ENCODE measurements at regions not wholly inside any gene's neighbourhood (a gene's known extent, or its start where the extent isn't known, plus 50 kb on each side); places are given as distances from the start of the nearest gene placed in this dataset.

- H3K4me2 ChIP-seq, result no peak overlapping the region
- no peak overlapping the region for H2AFZ ChIP-seq (ENCODE audit: low read depth)
- no peak overlapping the region for H3K9ac ChIP-seq
- H3K79me2 ChIP-seq (ENCODE audit: insufficient read depth, low read depth), result no peaks in the 10 kb centered on the region
- TF ChIP-seq CTCF (conservative IDR thresholded peaks at IDR 0.05; ENCODE audit: low read depth, low read length), result no peak
- H3K27ac ChIP-seq, result no peak overlapping the region
- no peak overlapping the region for H3K4me3 ChIP-seq (IDR thresholded peaks at IDR 0.05; ENCODE audit: insufficient read depth, low read depth, low read length)
- no peaks in the 10 kb centered on the region for H3K27me3 ChIP-seq (ENCODE audit: insufficient read depth, low read depth)
- no peaks in the 10 kb centered on the region for H4K20me1 ChIP-seq (ENCODE audit: insufficient read depth)
- H3K36me3 ChIP-seq (ENCODE audit: insufficient read depth), result no peaks in the 10 kb centered on the region
- no peaks in the 10 kb centered on the region for H3K4me1 ChIP-seq (ENCODE audit: low read depth, poor library complexity, severe bottlenecking)
These were observed 147.4 kb downstream of the BBOX1 start for GRCh38 chr11:27187848-27188621.

- H3K79me2 ChIP-seq (ENCODE audit: insufficient read depth, low read depth), result no peaks in the 10 kb centered on the region
- no peak overlapping the region for H3K4me2 ChIP-seq
- H3K27me3 ChIP-seq (ENCODE audit: insufficient read depth, low read depth), result no peaks in the 10 kb centered on the region
- H3K4me1 ChIP-seq (ENCODE audit: low read depth, poor library complexity, severe bottlenecking), result no peaks in the 10 kb centered on the region
- no peak overlapping the region for H3K27ac ChIP-seq
- H4K20me1 ChIP-seq (ENCODE audit: insufficient read depth), result no peaks in the 10 kb centered on the region
- H3K4me3 ChIP-seq (IDR thresholded peaks at IDR 0.05; ENCODE audit: insufficient read depth, low read depth, low read length), result no peak overlapping the region
- no peak for TF ChIP-seq CTCF (conservative IDR thresholded peaks at IDR 0.05; ENCODE audit: low read depth, low read length)
- no peaks in the 10 kb centered on the region for H3K36me3 ChIP-seq (ENCODE audit: insufficient read depth)
- H3K9ac ChIP-seq, result no peak overlapping the region
- H2AFZ ChIP-seq (ENCODE audit: low read depth), result no peak overlapping the region
These were observed 146.6 kb downstream of the BBOX1 start for GRCh38 chr11:27187075-27187847.

DNA sequence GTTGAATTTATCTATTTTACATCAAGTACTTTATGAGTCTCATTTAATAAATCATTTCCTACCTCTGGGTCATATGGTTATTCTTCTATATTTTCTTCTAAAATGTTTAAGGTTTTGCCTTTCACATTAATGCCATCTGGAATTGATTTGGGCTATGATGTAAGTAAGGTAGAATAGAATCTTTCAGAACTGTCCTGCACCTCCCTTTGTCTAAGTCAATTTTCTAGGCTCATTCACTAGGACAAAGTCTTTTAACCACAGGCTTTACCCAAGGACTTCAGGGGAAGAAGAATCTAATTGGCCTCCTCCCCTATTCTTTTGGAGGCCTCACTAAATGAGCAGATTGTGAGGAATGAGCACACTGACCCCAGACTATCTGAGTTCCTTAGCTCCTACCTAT, 146.0 kb downstream of the BBOX1 start:
- TF ChIP-seq CTCF (conservative IDR thresholded peaks at IDR 0.05; ENCODE audit: low read depth, low read length), result no peak
- Histone ChIP-seq H3K36me3 (ENCODE audit: insufficient read depth) (no peaks in the 10 kb centered on the region), H4K20me1 (ENCODE audit: insufficient read depth) (no peaks in the 10 kb centered on the region), H3K9ac (no peak overlapping the region), H3K27ac (no peak overlapping the region), H3K4me3 (IDR thresholded peaks at IDR 0.05; ENCODE audit: insufficient read depth, low read depth, low read length) (no peak overlapping the region), H3K27me3 (ENCODE audit: insufficient read depth, low read depth) (no peaks in the 10 kb centered on the region), H2AFZ (ENCODE audit: low read depth) (no peak overlapping the region), H3K79me2 (ENCODE audit: insufficient read depth, low read depth) (no peaks in the 10 kb centered on the region), H3K4me2 (no peak overlapping the region), H3K4me1 (ENCODE audit: low read depth, poor library complexity, severe bottlenecking) (no peaks in the 10 kb centered on the region)

DNA sequence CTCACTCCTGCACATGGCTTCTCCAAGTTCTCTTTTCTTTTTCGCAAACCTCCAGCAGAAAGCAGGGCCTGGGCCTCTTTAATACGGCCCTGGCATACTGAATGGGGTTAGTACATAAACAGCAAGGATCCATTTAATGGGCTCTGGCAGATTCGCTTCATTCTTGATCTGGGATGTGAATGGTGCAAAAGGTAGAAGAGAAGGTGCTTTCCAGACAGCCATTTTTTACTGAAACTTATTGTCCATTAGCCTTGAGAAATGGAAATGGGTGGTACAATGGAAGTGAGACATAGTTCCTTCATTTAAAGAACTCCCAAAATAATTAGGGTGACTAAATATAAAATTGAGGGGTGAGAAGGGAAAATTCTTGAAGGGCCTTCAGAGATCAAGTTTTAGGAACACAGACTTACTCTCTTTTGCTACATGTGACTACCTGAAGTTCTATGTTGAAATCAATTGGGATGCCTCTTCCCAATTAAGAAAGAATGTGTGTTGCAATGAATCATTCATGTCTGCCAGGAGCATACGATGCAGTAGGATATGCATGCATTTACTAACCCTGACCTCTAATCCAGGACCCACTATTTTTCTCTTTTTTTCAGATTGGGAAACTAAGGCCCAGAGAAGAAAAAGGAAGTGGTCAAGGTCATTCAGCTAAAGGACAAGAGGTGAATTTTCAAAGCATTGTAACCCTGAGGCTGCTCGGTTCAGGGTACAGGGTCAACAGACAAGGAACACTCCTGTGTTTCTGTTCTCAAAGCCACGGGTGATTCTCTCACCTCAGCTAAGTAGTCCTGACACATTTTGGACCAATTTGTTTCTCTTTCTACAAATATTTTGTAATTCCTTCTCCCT, 144.1 kb downstream of the BBOX1 start:
- Histone ChIP-seq H2AFZ (ENCODE audit: low read depth) (no peak overlapping the region; the same call in 1 of the 2 replicates), H3K79me2 (ENCODE audit: insufficient read depth, low read depth) (no peaks in the 10 kb centered on the region), H3K4me2 (no peak overlapping the region), H3K4me3 (IDR thresholded peaks at IDR 0.05; ENCODE audit: insufficient read depth, low read depth, low read length) (no peak overlapping the region), H3K9ac (no peak overlapping the region), H3K27me3 (ENCODE audit: insufficient read depth, low read depth) (no peaks in the 10 kb centered on the region), H3K4me1 (ENCODE audit: low read depth, poor library complexity, severe bottlenecking) (no peaks in the 10 kb centered on the region), H4K20me1 (ENCODE audit: insufficient read depth) (no peaks in the 10 kb centered on the region), H3K36me3 (ENCODE audit: insufficient read depth) (no peaks in the 10 kb centered on the region), H3K27ac (no peak overlapping the region)
- TF ChIP-seq CTCF (conservative IDR thresholded peaks at IDR 0.05; ENCODE audit: low read depth, low read length), result no peak

Measured in KMS-11 (cell line).